Activated T-cell treated with anti-CD3 and anti-CD28 coated beads, Interleukin-2, amount 50 U/mL, for 24 hours (primary cell): ENCODE measurements at regions not wholly inside any gene's neighbourhood (a gene's known extent, or its start where the extent isn't known, plus 50 kb on each side); places are given as distances from the start of the nearest gene placed in this dataset.

ENCODE experiments used
- DNase-seq: peaks from one replicate; pipeline ENCODE4 v3.0.0-alpha.2; 2020
- H3K27ac Mint-ChIP-seq: 2 replicates; pipeline ENCODE4 v1.8.0; 2020; ENCODE audit warnings: mild to moderate bottlenecking, mixed read lengths
- H3K27me3 Mint-ChIP-seq: 2 replicates; pipeline ENCODE4 v1.8.0; 2020; ENCODE audit warnings: mixed read lengths
- H3K36me3 Mint-ChIP-seq: 2 replicates; pipeline ENCODE4 v1.8.0; 2020; ENCODE audit warnings: low read depth, mixed read lengths
- H3K4me1 Mint-ChIP-seq: 2 replicates; pipeline ENCODE4 v1.8.0; 2020; ENCODE audit warnings: low read depth, mixed read lengths
- H3K4me3 Mint-ChIP-seq: 2 replicates; pipeline ENCODE4 v1.8.0; 2020; ENCODE audit warnings: mild to moderate bottlenecking, moderate library complexity, mixed read lengths
- H3K9me3 Mint-ChIP-seq: 2 replicates; pipeline ENCODE4 v1.8.0; 2020; ENCODE audit warnings: mixed read lengths

- Mint-ChIP-seq H3K9me3 (no peaks in the 10 kb centered on the region), H3K27ac (no peak overlapping the region), H3K36me3 (no peaks in the 10 kb centered on the region), H3K4me3 (no peak overlapping the region), H3K27me3 (peaks cover under 1% of the 10 kb centered on the region), H3K4me1 (no peaks in the 10 kb centered on the region)
- no peak for DNase-seq
These were observed 116.9 kb upstream of the SVIL start for GRCh38 chr10:29751684-29752083.

GRCh38 chr10:29751240-29751639, 116.5 kb upstream of the SVIL start:
- DNase-seq: no peak
- H3K4me3 Mint-ChIP-seq: no peak overlapping the region
- no peaks in the 10 kb centered on the region for H3K4me1 Mint-ChIP-seq
- H3K27me3 Mint-ChIP-seq: peaks cover 5% of the 10 kb centered on the region
- no peaks in the 10 kb centered on the region for H3K9me3 Mint-ChIP-seq
- H3K27ac Mint-ChIP-seq: no peak overlapping the region
- no peaks in the 10 kb centered on the region for H3K36me3 Mint-ChIP-seq

GRCh38 chr10:29749150-29749549, 114.4 kb upstream of the SVIL start:
- no peak overlapping the region for H3K4me3 Mint-ChIP-seq
- H3K27ac Mint-ChIP-seq: no peak overlapping the region
- no peaks in the 10 kb centered on the region for H3K4me1 Mint-ChIP-seq
- H3K36me3 Mint-ChIP-seq: no peaks in the 10 kb centered on the region
- no peak for DNase-seq
- peaks cover 10% of the 10 kb centered on the region for H3K27me3 Mint-ChIP-seq
- no peaks in the 10 kb centered on the region for H3K9me3 Mint-ChIP-seq

GRCh38 chr10:29748109-29748650, 113.4 kb upstream of the SVIL start:
- no peaks in the 10 kb centered on the region for H3K36me3 Mint-ChIP-seq

GRCh38 chr10:29746080-29746797, 111.5 kb upstream of the SVIL start:
- no peak for DNase-seq
- Mint-ChIP-seq H3K4me1 (no peaks in the 10 kb centered on the region), H3K27me3 (peaks cover 10% of the 10 kb centered on the region)

More at GRCh38 chr10:29748109-29748650, 113.4 kb upstream of the SVIL start:
- Mint-ChIP-seq H3K9me3 (no peaks in the 10 kb centered on the region), H3K27ac (no peak overlapping the region), H3K4me3 (no peak overlapping the region), H3K4me1 (no peaks in the 10 kb centered on the region), H3K27me3 (peaks cover 10% of the 10 kb centered on the region)
- no peak for DNase-seq

GRCh38 chr10:29740981-29741545, 106.3 kb upstream of the SVIL start:
- Mint-ChIP-seq H3K27ac (no peak overlapping the region), H3K36me3 (no peaks in the 10 kb centered on the region), H3K9me3 (no peaks in the 10 kb centered on the region), H3K4me1 (peaks cover 4% of the 10 kb centered on the region), H3K27me3 (peaks cover 17% of the 10 kb centered on the region), H3K4me3 (no peak overlapping the region)
- no peak for DNase-seq

More at GRCh38 chr10:29746080-29746797, 111.5 kb upstream of the SVIL start:
- H3K9me3 Mint-ChIP-seq: no peaks in the 10 kb centered on the region
- no peak overlapping the region for H3K4me3 Mint-ChIP-seq
- H3K27ac Mint-ChIP-seq: no peak overlapping the region
- no peaks in the 10 kb centered on the region for H3K36me3 Mint-ChIP-seq

- no peak for DNase-seq
- Mint-ChIP-seq H3K9me3 (no peaks in the 10 kb centered on the region), H3K27me3 (peaks cover 13% of the 10 kb centered on the region), H3K4me1 (peaks cover 20% of the 10 kb centered on the region), H3K36me3 (no peaks in the 10 kb centered on the region), H3K4me3 (no peak overlapping the region), H3K27ac (no peak overlapping the region)
These were observed 103.6 kb upstream of the SVIL start for GRCh38 chr10:29738341-29738740.

GRCh38 chr10:29737074-29737593, 102.4 kb upstream of the SVIL start:
- Mint-ChIP-seq H3K9me3 (no peaks in the 10 kb centered on the region), H3K27ac (no peak overlapping the region), H3K4me1 (peaks cover 30% of the 10 kb centered on the region), H3K36me3 (no peaks in the 10 kb centered on the region), H3K27me3 (peaks cover 13% of the 10 kb centered on the region), H3K4me3 (peak overlapping the region; percentile 71)
- peak; percentile 52 for DNase-seq

- Mint-ChIP-seq H3K27ac (no peak overlapping the region), H3K9me3 (no peaks in the 10 kb centered on the region), H3K36me3 (no peaks in the 10 kb centered on the region), H3K4me1 (peaks cover 36% of the 10 kb centered on the region), H3K27me3 (peaks cover 13% of the 10 kb centered on the region), H3K4me3 (peak overlapping the region; percentile 80)
- DNase-seq: peak; percentile 60
These were observed 101.7 kb upstream of the SVIL start for GRCh38 chr10:29736366-29737073.

GRCh38 chr10:29735628-29736365, 101.0 kb upstream of the SVIL start:
- DNase-seq: peak; percentile 92
- Mint-ChIP-seq H3K36me3 (no peaks in the 10 kb centered on the region), H3K9me3 (no peaks in the 10 kb centered on the region), H3K4me3 (peak overlapping the region; percentile 80), H3K4me1 (peaks cover 41% of the 10 kb centered on the region), H3K27ac (peak overlapping the region; percentile 85), H3K27me3 (peaks cover 13% of the 10 kb centered on the region)

GRCh38 chr10:29734962-29735627, 100.3 kb upstream of the SVIL start:
- Mint-ChIP-seq H3K27me3 (peaks cover 13% of the 10 kb centered on the region), H3K4me1 (peaks cover 47% of the 10 kb centered on the region), H3K4me3 (peak overlapping the region; percentile 84), H3K9me3 (no peaks in the 10 kb centered on the region), H3K27ac (peak overlapping the region; percentile 77), H3K36me3 (peaks cover 4% of the 10 kb centered on the region)
- DNase-seq: peak; percentile 76

- Mint-ChIP-seq H3K9me3 (no peaks in the 10 kb centered on the region), H3K27me3 (peaks cover 13% of the 10 kb centered on the region), H3K4me3 (peak overlapping the region; percentile 84), H3K27ac (peak overlapping the region; percentile 77), H3K4me1 (peaks cover 47% of the 10 kb centered on the region), H3K36me3 (peaks cover 8% of the 10 kb centered on the region)
- no peak for DNase-seq
These were observed 99.8 kb upstream of the SVIL start for GRCh38 chr10:29734640-29734961.

GRCh38 chr10:29733323-29733722, 98.6 kb upstream of the SVIL start:
- no peak overlapping the region for H3K4me3 Mint-ChIP-seq
- no peak overlapping the region for H3K27ac Mint-ChIP-seq
- H3K36me3 Mint-ChIP-seq: peaks cover 12% of the 10 kb centered on the region
- H3K9me3 Mint-ChIP-seq: no peaks in the 10 kb centered on the region
- no peak for DNase-seq
- H3K4me1 Mint-ChIP-seq: peaks cover 56% of the 10 kb centered on the region
- H3K27me3 Mint-ChIP-seq: peaks cover 10% of the 10 kb centered on the region

GRCh38 chr10:29732918-29733317, 98.1 kb upstream of the SVIL start:
- no peaks in the 10 kb centered on the region for H3K9me3 Mint-ChIP-seq
- peaks cover 9% of the 10 kb centered on the region for H3K27me3 Mint-ChIP-seq
- no peak for DNase-seq
- H3K4me1 Mint-ChIP-seq: peaks cover 59% of the 10 kb centered on the region
- H3K4me3 Mint-ChIP-seq: no peak overlapping the region
- H3K36me3 Mint-ChIP-seq: peaks cover 12% of the 10 kb centered on the region
- no peak overlapping the region for H3K27ac Mint-ChIP-seq
